SK-N-SH (cell line): ENCODE measurements at regions not wholly inside any gene's neighbourhood (a gene's known extent, or its start where the extent isn't known, plus 50 kb on each side); places are given as distances from the start of the nearest gene placed in this dataset.

Experiments used
- CTCF ChIA-PET: fragments of 300-600, 350-600 bp; formaldehyde crosslinking; extraction: SDS; loops from one replicate; lab custom pipeline; 2021; lab: Yijun Ruan, JAX
- POLR2A ChIA-PET: fragments of 350-600 bp; sonication (Branson Sonifier 250); formaldehyde crosslinking; extraction: SDS; loops from one replicate; lab custom pipeline; 2020; ENCODE audit warnings: antibody characterized with exemption, inconsistent platforms; lab: Yijun Ruan, JAX
- DNase-seq: peaks from one replicate; pipeline ENCODE4 v3.0.0; 2012
- H2AFZ ChIP-seq: fragments of 200-600 bp; sonication (generic); 2 replicates; pipeline ENCODE4 v1.8.1; 2016; ENCODE audit warnings: antibody characterized with exemption, mild to moderate bottlenecking, low read depth
- H3F3A ChIP-seq: fragments of 200-600 bp; sonication (generic); replicated peaks from 2 replicates; pipeline ENCODE3; 2016; ENCODE audit warnings: antibody characterized with exemption, mild to moderate bottlenecking; ENCODE audit not compliant: insufficient read depth
- H3K27ac ChIP-seq, 2 experiments: fragments of 200-500 bp in 1 of 2; fragments of 200-600 bp in 1 of 2; sonication (Bioruptor generic) in 1 of 2; sonication (generic), shearing (Covaris generic) in 1 of 2; 2 replicates each; pipeline versions ENCODE4 v1.5.1 to v1.6.1; 2014 to 2016; ENCODE audit warnings: low read depth in 2 of 2, inconsistent platforms in 1 of 2, low read length in 1 of 2, mild to moderate bottlenecking in 1 of 2, mixed read lengths in 1 of 2
- H3K27me3 ChIP-seq: fragments of 200-600 bp; sonication (generic), shearing (Covaris generic); 2 replicates; pipeline ENCODE4 v1.6.1; 2016; ENCODE audit warnings: mixed run types; ENCODE audit not compliant: insufficient read depth
- H3K36me3 ChIP-seq, 2 experiments: fragments of 200-500 bp in 1 of 2; fragments of 200-600 bp in 1 of 2; sonication (Bioruptor generic) in 1 of 2; sonication (generic) in 1 of 2; replicated peaks in 1 of 2; 2 replicates each; pipeline versions ENCODE3 to v1.5.1; 2014 to 2016; ENCODE audit warnings: low read length in 1 of 2, mild to moderate bottlenecking in 1 of 2; ENCODE audit not compliant: insufficient read depth in 2 of 2, control insufficient read depth in 1 of 2
- H3K4me1 ChIP-seq, 2 experiments: fragments of 200-500 bp in 1 of 2; fragments of 200-600 bp in 1 of 2; sonication (Bioruptor generic) in 1 of 2; sonication (generic), shearing (Covaris generic) in 1 of 2; 2 replicates each; pipeline versions ENCODE4 v1.5.1 to v1.6.1; 2014 to 2016; ENCODE audit warnings: low read depth in 1 of 2, low read length in 1 of 2, mixed run types in 1 of 2; ENCODE audit not compliant: insufficient read depth in 2 of 2, control insufficient read depth in 1 of 2
- H3K4me2 ChIP-seq: fragments of 200-600 bp; sonication (generic), shearing (Covaris generic); 2 replicates; pipeline ENCODE4 v1.6.1; 2017; ENCODE audit warnings: mixed run types
- H3K4me3 ChIP-seq, 2 experiments: fragments of 200-500 bp in 1 of 2; fragments of 200-600 bp in 1 of 2; sonication (Bioruptor generic) in 1 of 2; sonication (generic), shearing (Covaris generic) in 1 of 2; 2 replicates each; pipeline versions ENCODE4 v1.5.1 to v1.8.1; 2014 to 2016; ENCODE audit warnings: low read depth in 2 of 2, inconsistent platforms in 1 of 2, low read length in 1 of 2, mild to moderate bottlenecking in 1 of 2, mixed read lengths in 1 of 2, moderate library complexity in 1 of 2
- H3K79me2 ChIP-seq: fragments of 200-600 bp; sonication (generic); 2 replicates; pipeline ENCODE4 v1.8.1; 2017; ENCODE audit warnings: mild to moderate bottlenecking; ENCODE audit not compliant: insufficient read depth
- H3K9ac ChIP-seq: fragments of 200-600 bp; sonication (generic); 2 replicates; pipeline ENCODE4 v1.6.1; 2017; ENCODE audit warnings: mixed run types
- H3K9me2 ChIP-seq: fragments of 200-600 bp; sonication (generic); 2 replicates; pipeline ENCODE4 v1.6.1; 2017; ENCODE audit warnings: mixed run types
- H3K9me3 ChIP-seq: fragments of 200-600 bp; sonication (generic); 2 replicates; pipeline ENCODE4 v1.6.1; 2017; ENCODE audit warnings: mixed run types, mild to moderate bottlenecking, moderate library complexity
- H4K20me1 ChIP-seq: fragments of 200-600 bp; sonication (generic); 2 replicates; pipeline ENCODE4 v1.6.1; 2017; ENCODE audit warnings: mild to moderate bottlenecking, mixed run types; ENCODE audit not compliant: insufficient read depth
- CHD2 ChIP-seq: fragments of 150-350 bp; IDR thresholded peaks from 2 replicates; pipeline ENCODE4 v1.6.1; 2018; ENCODE audit warnings: low read length; ENCODE audit not compliant: partially characterized antibody
- CTCF ChIP-seq: fragments of 200-600 bp; sonication (generic); IDR thresholded peaks from 2 replicates; pipeline ENCODE4 v1.6.1; 2017; ENCODE audit warnings: antibody characterized with exemption, mild to moderate bottlenecking, moderate library complexity
- EP300 ChIP-seq, 2 experiments: IDR thresholded peaks; 2 replicates each; pipeline versions ENCODE4 v1.4.0 to v1.6.1; 2012; ENCODE audit warnings: borderline replicate concordance in 1 of 2, low read depth in 1 of 2, low read length in 1 of 2
- EZH2phosphoT487 ChIP-seq: fragments of 200-600 bp; sonication (generic); IDR thresholded peaks from 2 replicates; pipeline ENCODE4 v1.6.1; 2017; ENCODE audit warnings: low read depth, mixed run types, mild to moderate bottlenecking, antibody characterized with exemption, moderate library complexity, borderline replicate concordance
- FOXJ3 ChIP-seq: sonication (generic); formaldehyde crosslinking; IDR thresholded peaks from 2 replicates; pipeline ENCODE4 v1.5.1; 2020; ENCODE audit warnings: mild to moderate bottlenecking, missing genetic modification reagents
- GABPA ChIP-seq: IDR thresholded peaks from 2 replicates; pipeline ENCODE4 v1.4.0; 2012; ENCODE audit warnings: low read depth, mild to moderate bottlenecking
- IRF3 ChIP-seq: fragments of 150-350 bp; IDR thresholded peaks from 2 replicates; pipeline ENCODE4 v1.6.1; 2016; ENCODE audit warnings: mild to moderate bottlenecking, low read depth, low read length
- MEF2A ChIP-seq: IDR thresholded peaks from 2 replicates; pipeline ENCODE4 v1.4.0; 2012; ENCODE audit warnings: low read depth, borderline replicate concordance
- MXI1 ChIP-seq: IDR thresholded peaks from 2 replicates; pipeline ENCODE4 v1.6.1; 2012; ENCODE audit warnings: mild to moderate bottlenecking, low read depth, low read length, improper control_type of control experiment
- NFIC ChIP-seq: IDR thresholded peaks from 2 replicates; pipeline ENCODE4 v1.4.0; 2012; ENCODE audit warnings: borderline replicate concordance
- PBX3 ChIP-seq: IDR thresholded peaks from 2 replicates; pipeline ENCODE4; 2012
- RAD21 ChIP-seq: IDR thresholded peaks from 2 replicates; pipeline ENCODE4 v1.6.1; 2012; ENCODE audit warnings: mild to moderate bottlenecking, low read length
- RCOR1 ChIP-seq: fragments of 150-350 bp; IDR thresholded peaks from 2 replicates; pipeline ENCODE4 v1.6.1; 2017; ENCODE audit warnings: antibody characterized with exemption, low read length
- RFX5 ChIP-seq: IDR thresholded peaks from 2 replicates; pipeline ENCODE4 v1.6.1; 2012; ENCODE audit warnings: mild to moderate bottlenecking, improper control_type of control experiment, low read length
- TCF12 ChIP-seq: IDR thresholded peaks from 2 replicates; pipeline ENCODE4 v1.4.0; 2012
- USF1 ChIP-seq: IDR thresholded peaks from 2 replicates; pipeline ENCODE4 v1.4.0; 2012; ENCODE audit warnings: low read depth, borderline replicate concordance
- YY1 ChIP-seq: IDR thresholded peaks from 2 replicates; pipeline ENCODE4 v1.4.0; 2012; ENCODE audit warnings: low read depth, mild to moderate bottlenecking
- ZBTB33 ChIP-seq: IDR thresholded peaks from 2 replicates; pipeline ENCODE4 v1.4.0; 2012; ENCODE audit warnings: low read depth, borderline replicate concordance
- WGBS: methylation state at CpG from one replicate; pipeline ENCODE4 v1.1.6; 2017; ENCODE audit warnings: low lambda C conversion rate; 5-methylcytosine and 5-hydroxymethylcytosine counted together
- TF ChIP-seq, protein P1 (sequence below): IDR thresholded peaks from 2 replicates; pipeline ENCODE4 v1.4.0; 2012; ENCODE audit warnings: low read depth

DNA sequence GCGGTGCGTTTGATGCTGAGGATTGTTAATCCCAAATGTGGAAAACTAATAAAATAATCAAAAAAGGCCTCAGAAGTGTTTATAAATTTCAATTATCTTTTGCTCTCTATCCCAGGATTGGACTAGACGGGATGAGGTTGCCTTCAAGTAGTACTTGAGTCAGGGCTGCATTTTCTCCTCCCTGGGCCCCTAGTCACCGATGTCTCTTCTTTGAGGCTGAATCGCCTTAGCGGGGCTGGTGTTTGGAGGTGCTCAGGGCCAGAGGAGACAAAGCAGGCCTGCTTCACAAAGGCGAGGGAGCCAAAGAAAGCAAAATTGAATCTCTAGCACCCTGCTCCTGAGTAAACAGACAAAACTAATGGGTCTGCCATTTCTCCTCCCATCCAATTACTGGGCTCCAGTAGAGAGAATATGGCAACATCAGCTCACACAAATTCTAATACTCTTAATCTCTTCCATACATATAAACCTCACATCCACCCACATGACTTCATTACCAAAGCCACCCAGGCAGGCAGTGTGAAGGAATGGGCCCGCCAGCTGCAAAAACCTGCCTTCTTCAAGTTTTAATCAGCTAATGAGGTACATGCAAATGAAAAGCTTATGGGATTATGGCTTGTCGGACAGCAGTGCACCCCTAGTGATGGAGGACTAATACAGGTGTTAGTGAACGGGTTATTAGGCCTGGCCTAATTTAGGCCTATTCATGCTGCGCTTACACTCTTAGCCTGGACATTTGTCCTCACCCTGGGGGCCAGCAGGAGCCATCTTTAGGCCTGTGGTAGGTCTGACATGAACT, 52.7 kb upstream of the HTATIP2 start:
- H2AFZ ChIP-seq: no peak overlapping the region
- no peak for TF ChIP-seq EZH2phosphoT487
- TF ChIP-seq RCOR1: no peak
- TF ChIP-seq MXI1: no peak
- TF ChIP-seq RAD21: no peak
- TF ChIP-seq PBX3: no peak
- TF ChIP-seq NFIC: no peak
- TF ChIP-seq GABPA: no peak
- TF ChIP-seq, all 33 proteins: peak for 0
- WGBS: 65% methylated on average over 11 of the region's 11 CpGs
- H3K4me3 ChIP-seq: no peak overlapping the region
- H3K79me2 ChIP-seq: no peaks in the 10 kb centered on the region
- no peak overlapping the region for H3K27ac ChIP-seq
- no peak overlapping the region for H3K9ac ChIP-seq
- ChIA-PET CTCF (interaction anchor here (1.2 to 2.0 kb wide), 3 partner anchors 178 to 199 kb away, joined by 3 to 9 read pairs (median 4); no protein-coding TSS in a partner anchor), POLR2A (no interaction called here)
- no peaks in the 10 kb centered on the region for H4K20me1 ChIP-seq
- H3K9me3 ChIP-seq: no peaks in the 10 kb centered on the region
- H3K4me1 ChIP-seq: peaks cover 0 to 2% of the 10 kb centered on the region in 2 experiments; a peak in 1 of 4 replicates
- DNase-seq: no peak
- H3K27me3 ChIP-seq: no peaks in the 10 kb centered on the region
- H3K36me3 ChIP-seq: no peaks in the 10 kb centered on the region
- no peaks in the 10 kb centered on the region for H3K9me2 ChIP-seq
- no peaks in the 10 kb centered on the region for H3F3A ChIP-seq
- H3K4me2 ChIP-seq: no peak overlapping the region

- no peaks in the 10 kb centered on the region for H4K20me1 ChIP-seq
- H3K9me2 ChIP-seq: no peaks in the 10 kb centered on the region
- H3K9ac ChIP-seq: no peak overlapping the region
- ChIA-PET POLR2A (no interaction called here), CTCF (interaction anchor here (1.4 to 2.0 kb wide), 2 partner anchors 178 to 182 kb away, joined by 4 to 9 read pairs; no protein-coding TSS in a partner anchor)
- no peaks in the 10 kb centered on the region for H3K36me3 ChIP-seq
- no peaks in the 10 kb centered on the region for H3K79me2 ChIP-seq
- H3K9me3 ChIP-seq: no peaks in the 10 kb centered on the region
- 47% methylated on average over 9 of the region's 9 CpGs for WGBS
- DNase-seq: no peak
- no peaks in the 10 kb centered on the region for H3K4me1 ChIP-seq
- no peak overlapping the region for H3K4me2 ChIP-seq
- no peak overlapping the region for H3K4me3 ChIP-seq
- no peak overlapping the region for H2AFZ ChIP-seq
- H3K27me3 ChIP-seq: no peaks in the 10 kb centered on the region
- H3F3A ChIP-seq: no peaks in the 10 kb centered on the region
- H3K27ac ChIP-seq: no peak overlapping the region
- TF ChIP-seq EP300 (IDR thresholded peaks at IDR 0.05; ENCODE audit: borderline replicate concordance in 1 of 2, low read depth in 1 of 2, low read length in 1 of 2) (no peak), YY1 (no peak), TCF12 (no peak), RCOR1 (no peak), ZBTB33 (no peak), IRF3 (no peak), CHD2 (no peak), MEF2A (no peak), EZH2phosphoT487 (no peak), RFX5 (no peak), USF1 (no peak), NFIC (no peak), GABPA (no peak), CTCF (no peak), FOXJ3 (CRISPR knock-in tag) (no peak)
- TF ChIP-seq, protein P1, sequence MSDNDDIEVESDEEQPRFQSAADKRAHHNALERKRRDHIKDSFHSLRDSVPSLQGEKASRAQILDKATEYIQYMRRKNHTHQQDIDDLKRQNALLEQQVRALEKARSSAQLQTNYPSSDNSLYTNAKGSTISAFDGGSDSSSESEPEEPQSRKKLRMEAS: no peak
Observed at GRCh38 chr11:20310137-20310536, 53.4 kb upstream of the HTATIP2 start.
